GM12878 (cell line): ENCODE measurements at regions not wholly inside any gene's neighbourhood (a gene's known extent, or its start where the extent isn't known, plus 50 kb on each side); places are given as distances from the start of the nearest gene placed in this dataset.

ENCODE experiments used
- ATAC-seq: fragments of 200-7000 bp; cut with Tn5 transposase; 3 replicates; pipeline ENCODE4 v1.9.1; 2020; ENCODE audit warnings: mild to moderate bottlenecking, moderate library complexity
- BruUV-seq: library from RNA; stranded (reverse); fragments of 400-500 nt; replicated peaks from 2 replicates; lab custom pipeline; 2021; lab: Mats Ljungman, UMichigan
- CTCF ChIA-PET: fragments of 300-600 bp; sonication (Branson Sonifier 250); formaldehyde crosslinking; extraction: SDS; loops from one replicate; lab custom pipeline; 2021; ENCODE audit warnings: inconsistent platforms; lab: Yijun Ruan, JAX
- POLR2A ChIA-PET: fragments of 350-600 bp; formaldehyde crosslinking; extraction: SDS; loops from one replicate; lab custom pipeline; 2021; ENCODE audit warnings: inconsistent platforms; lab: Charles Lee
- RAD21 ChIA-PET: fragments of 300-600 bp; sonication (Branson Sonifier 250); formaldehyde crosslinking; loops from one replicate; lab custom pipeline; 2023; ENCODE audit warnings: antibody characterized with exemption; ENCODE audit not compliant: unreplicated experiment; lab: Charles Lee
- SMC1A ChIA-PET: fragments of 300-600 bp; sonication (Branson Sonifier 250); formaldehyde crosslinking; loops from one replicate; lab custom pipeline; 2023; ENCODE audit not compliant: unreplicated experiment, uncharacterized antibody; lab: Charles Lee
- DNase-seq: peaks from one replicate; pipeline ENCODE4 v3.0.0-alpha.2; 2011; ENCODE audit warnings: low read depth, low spot score
- FAIRE-seq: peaks from 3 replicates; lab custom pipeline; 2011; peaks lifted over from hg19 to GRCh38; lab: Jason Lieb, UNC
- H2AFZ ChIP-seq: 2 replicates; pipeline ENCODE4 v1.6.0; 2011; ENCODE audit warnings: low read depth, low read length, control low read depth; ENCODE audit not compliant: control insufficient read depth
- H3K27ac ChIP-seq: 2 replicates; pipeline ENCODE4 v1.5.1; 2011; ENCODE audit warnings: control low read depth; ENCODE audit not compliant: control insufficient read depth, insufficient read depth
- H3K27me3 ChIP-seq, 2 experiments: replicated peaks in 1 of 2; 2 replicates each; pipeline versions ENCODE4 v1.6.0 to v1.6.1; 2011; ENCODE audit warnings: low read length in 1 of 2; ENCODE audit not compliant: control insufficient read depth in 2 of 2, insufficient read depth in 2 of 2
- H3K36me3 ChIP-seq, 2 experiments: 2 replicates each; pipeline ENCODE4 v1.5.1; 2011; ENCODE audit warnings: low read length in 1 of 2; ENCODE audit not compliant: control insufficient read depth in 2 of 2, insufficient read depth in 2 of 2
- H3K4me1 ChIP-seq: 2 replicates; pipeline ENCODE4 v1.6.1; 2011; ENCODE audit warnings: mild to moderate bottlenecking, low read length, moderate library complexity, mixed read lengths; ENCODE audit not compliant: control insufficient read depth, insufficient read depth
- H3K4me2 ChIP-seq: 2 replicates; pipeline ENCODE4 v1.6.0; 2011; ENCODE audit warnings: control low read depth; ENCODE audit not compliant: control insufficient read depth, insufficient read depth
- H3K4me3 ChIP-seq: fragments of 200-600 bp; sonication (generic); 2 replicates; pipeline ENCODE4 v1.5.1; 2016
- H3K79me2 ChIP-seq: 2 replicates; pipeline ENCODE4 v1.6.0; 2011; ENCODE audit warnings: low read length; ENCODE audit not compliant: control insufficient read depth, insufficient read depth
- H3K9ac ChIP-seq: 2 replicates; pipeline ENCODE4 v1.8.0; 2011; ENCODE audit warnings: low read length, control low read depth, mixed read lengths; ENCODE audit not compliant: control insufficient read depth, insufficient read depth
- H3K9me3 ChIP-seq: replicated peaks from 3 replicates; pipeline ENCODE4 v1.5.1; 2011; ENCODE audit warnings: mild to moderate bottlenecking, low read length; ENCODE audit not compliant: control insufficient read depth, insufficient read depth
- H4K20me1 ChIP-seq: 2 replicates; pipeline ENCODE4 v1.6.0; 2011; ENCODE audit not compliant: control insufficient read depth, insufficient read depth
- ATF7 ChIP-seq: fragments of 450-650 bp; IDR thresholded peaks from 2 replicates; pipeline ENCODE4 v1.6.1; 2016; ENCODE audit warnings: low read depth, mild to moderate bottlenecking
- BRCA1 ChIP-seq: IDR thresholded peaks from 2 replicates; pipeline ENCODE4 v1.6.1; 2011; ENCODE audit warnings: low read depth, low read length, improper control_type of control experiment
- CREB1 ChIP-seq: IDR thresholded peaks from 2 replicates; pipeline ENCODE4 v1.6.1; 2012; ENCODE audit warnings: low read depth, mild to moderate bottlenecking, inconsistent platforms
- EED ChIP-seq: sonication (generic); IDR thresholded peaks from 2 replicates; pipeline ENCODE4 v1.6.1; 2016; ENCODE audit warnings: antibody characterized with exemption, low read depth
- ESRRA ChIP-seq: IDR thresholded peaks from 2 replicates; pipeline ENCODE4 v1.6.1; 2012; ENCODE audit warnings: mild to moderate bottlenecking, low read length, improper control_type of control experiment
- HDAC6 ChIP-seq: fragments of 200-600 bp; sonication (generic); IDR thresholded peaks from one replicate; pipeline ENCODE4 v1.8.0; 2017; ENCODE audit warnings: antibody characterized with exemption; ENCODE audit not compliant: unreplicated experiment
- IKZF1 ChIP-seq: fragments of 450-650 bp; conservative IDR thresholded peaks from 2 replicates; pipeline ENCODE4 v1.6.1; 2017; ENCODE audit warnings: antibody characterized with exemption, mild to moderate bottlenecking
- JUND ChIP-seq: IDR thresholded peaks from 2 replicates; pipeline ENCODE4 v1.6.1; 2012; ENCODE audit warnings: low read depth, mild to moderate bottlenecking, low read length, improper control_type of control experiment, moderate library complexity
- SKIL ChIP-seq: fragments of 450-650 bp; IDR thresholded peaks from 2 replicates; pipeline ENCODE4 v1.6.1; 2017; ENCODE audit warnings: mild to moderate bottlenecking, low read depth, inconsistent platforms; ENCODE audit not compliant: poor library complexity, severe bottlenecking
- STAT3 ChIP-seq: IDR thresholded peaks from 2 replicates; pipeline ENCODE4 v1.6.1; 2011; ENCODE audit warnings: low read depth, low read length, improper control_type of control experiment
- SUPT20H ChIP-seq: IDR thresholded peaks from 2 replicates; pipeline ENCODE4 v1.6.1; 2011; ENCODE audit warnings: low read depth, mild to moderate bottlenecking, low read length, moderate library complexity, borderline replicate concordance; ENCODE audit not compliant: control insufficient read depth
- WRNIP1 ChIP-seq: IDR thresholded peaks from 2 replicates; pipeline ENCODE4 v1.6.1; 2011; ENCODE audit warnings: low read depth, low read length, improper control_type of control experiment, borderline replicate concordance
- WGBS: methylation state at CpG from one replicate; pipeline ENCODE4 v1.1.6; 2016; ENCODE audit warnings: low lambda C conversion rate; ENCODE audit not compliant: insufficient replicate concordance, insufficient coverage; ENCODE audit errors: missing lambda C conversion rate; 5-methylcytosine and 5-hydroxymethylcytosine counted together
- in situ Hi-C: fragments of 300-500 bp; cut with MboI; formaldehyde crosslinking; loops from 9 replicates; pipeline ENCODE4 v1.14.3; 2018; ENCODE audit warnings: mixed read lengths
- intact Hi-C: fragments of 100-400 bp; cut with micrococcal nuclease; formaldehyde crosslinking; loops from one replicate; pipeline ENCODE4 v1.14.2; 2022; ENCODE audit not compliant: unreplicated experiment

DNA sequence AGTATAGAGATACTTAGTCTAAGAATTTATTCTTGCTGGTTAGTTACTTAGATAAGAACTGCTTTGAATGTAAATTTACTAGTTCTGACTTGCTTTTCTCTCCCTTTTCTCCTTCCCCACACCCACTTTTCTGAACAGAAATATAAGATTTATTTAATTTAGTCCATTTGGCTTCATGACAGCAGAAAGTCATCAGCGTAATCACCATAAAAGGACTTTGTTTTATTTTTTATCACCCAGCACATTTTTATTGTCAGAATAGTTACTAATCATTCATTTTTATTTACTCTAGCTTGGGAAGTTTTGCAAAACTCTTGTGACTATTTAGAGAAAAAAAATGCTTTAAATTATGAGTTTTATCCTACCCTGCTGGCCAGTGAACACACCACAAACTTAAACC lies 197.2 kb downstream of the CHRM3 start:
- Histone ChIP-seq H4K20me1 (no peaks in the 10 kb centered on the region), H3K36me3 (no peaks in the 10 kb centered on the region), H3K4me1 (no peaks in the 10 kb centered on the region), H3K27ac (no peak overlapping the region), H3K4me2 (no peak overlapping the region), H3K79me2 (no peaks in the 10 kb centered on the region), H3K9ac (no peak overlapping the region), H3K9me3 (no peaks in the 10 kb centered on the region), H3K27me3 (no peaks in the 10 kb centered on the region), H2AFZ (no peak overlapping the region)
- no peak for FAIRE-seq
- whole genome bisulfite sequencing, result 30% methylated on average over 1 of the region's 1 CpG
- DNase-seq, result no peak
- BruUV-seq, result no TSS peak
- SMC1A ChIA-PET, result no interaction called here
- RAD21 ChIA-PET, result no interaction called here
- in situ Hi-C loops (no loop called here), intact Hi-C loops (no loop called here)
- POLR2A ChIA-PET, result interaction anchor here (0.7 kb wide), 1 partner anchor 22 kb away, joined by 5 read pairs; no protein-coding TSS in a partner anchor
- CTCF ChIA-PET, result no interaction called here
- TF ChIP-seq JUND (no peak), SUPT20H (no peak), ATF7 (no peak), BRCA1 (no peak), STAT3 (no peak)
- TF ChIP-seq, all 136 proteins: peak for 0
- H3K4me3 ChIP-seq, result no peak overlapping the region
- no peak for ATAC-seq

GRCh38 chr1:239586128-239586527 lies 199.8 kb downstream of the CHRM3 start:
- no peak overlapping the region for H3K4me3 ChIP-seq
- H3K9me3 ChIP-seq, result no peaks in the 10 kb centered on the region
- no peaks in the 10 kb centered on the region for H3K36me3 ChIP-seq
- SMC1A ChIA-PET, result interaction anchor here (0.9 to 1.8 kb wide), 2 partner anchors 10 to 311 kb away, joined by 4 read pairs; no protein-coding TSS in a partner anchor
- BruUV-seq, result no TSS peak
- no peak overlapping the region for H3K4me2 ChIP-seq
- H2AFZ ChIP-seq, result no peak overlapping the region
- no peaks in the 10 kb centered on the region for H3K4me1 ChIP-seq
- DNase-seq (no peak), FAIRE-seq (no peak), ATAC-seq (no peak)
- in situ Hi-C loops, result no loop called here
- no peak for TF ChIP-seq WRNIP1
- TF ChIP-seq CREB1, result no peak
- TF ChIP-seq HDAC6, result no peak
- TF ChIP-seq EED, result no peak
- no peak for TF ChIP-seq SKIL
- no peak for TF ChIP-seq IKZF1
- TF ChIP-seq ESRRA, result no peak
- H3K9ac ChIP-seq, result no peak overlapping the region
- RAD21 ChIA-PET, result no interaction called here
- CTCF ChIA-PET, result no interaction called here
- H3K27ac ChIP-seq, result no peak overlapping the region
- no peaks in the 10 kb centered on the region for H3K79me2 ChIP-seq
- intact Hi-C loops, result no loop called here
- POLR2A ChIA-PET, result no interaction called here
- H3K27me3 ChIP-seq, result no peaks in the 10 kb centered on the region
- no peaks in the 10 kb centered on the region for H4K20me1 ChIP-seq
